HG03139 (cell line): ENCODE measurements at regions not wholly inside any gene's neighbourhood (a gene's known extent, or its start where the extent isn't known, plus 50 kb on each side); places are given as distances from the start of the nearest gene placed in this dataset.
A peak's percentile ranks its signal among the peaks of the same experiment; 100 is the strongest.
"Not testable (repeated sequence)": the region's sequence is repeated elsewhere in the genome, so short reads cannot be mapped to it uniquely, and the experiment has no call there.

Experiments
- ATAC-seq: cut with Tn5 transposase; IDR thresholded peaks from one replicate; pipeline ENCODE4 v1.9.1; 2021; ENCODE audit not compliant: unreplicated experiment

DNA sequence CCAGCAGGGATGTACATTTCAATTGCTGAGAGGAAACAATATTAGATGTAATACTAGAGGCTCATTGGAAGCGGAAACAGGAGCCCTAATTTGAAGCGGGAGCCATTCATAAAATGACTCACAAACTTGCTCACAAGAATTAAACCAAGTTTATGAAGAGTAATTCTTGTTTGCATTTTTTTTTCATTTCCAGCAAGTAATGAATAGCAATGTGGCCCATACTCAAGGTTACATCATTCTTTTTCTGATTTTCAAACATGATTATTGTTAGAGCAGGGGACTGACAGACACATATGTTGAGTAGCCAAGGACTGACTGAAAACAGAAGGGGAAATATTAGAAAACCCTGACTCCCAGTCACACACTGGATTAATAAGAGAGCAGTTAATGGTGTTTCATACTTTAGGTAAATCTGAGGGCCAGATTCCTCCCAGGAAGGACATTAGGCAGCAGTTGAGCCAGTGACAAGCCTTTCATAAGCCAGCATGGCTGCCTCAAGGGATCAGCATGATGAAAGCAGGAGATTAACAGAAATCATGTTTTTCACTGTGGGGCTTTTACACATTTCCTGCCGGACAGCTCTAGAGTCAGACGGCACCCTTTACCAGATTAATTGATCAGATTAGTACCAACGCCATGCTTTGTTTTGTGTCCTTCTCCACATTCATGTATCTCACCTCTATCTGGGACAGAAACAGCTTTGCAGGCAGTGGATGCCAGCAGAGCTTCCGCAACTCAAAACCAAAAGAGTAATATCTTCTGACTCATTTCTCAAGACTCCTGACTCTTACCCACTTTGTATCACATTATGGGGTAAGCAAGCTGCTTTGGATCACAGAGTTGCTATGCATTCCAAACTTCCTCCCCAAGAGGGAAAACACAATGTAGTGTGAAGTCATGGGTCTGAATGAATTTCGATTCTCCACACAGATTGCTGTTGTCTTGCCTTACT, 831.6 kb downstream of the KCNA4 start:
- ATAC-seq, result no peak

DNA sequence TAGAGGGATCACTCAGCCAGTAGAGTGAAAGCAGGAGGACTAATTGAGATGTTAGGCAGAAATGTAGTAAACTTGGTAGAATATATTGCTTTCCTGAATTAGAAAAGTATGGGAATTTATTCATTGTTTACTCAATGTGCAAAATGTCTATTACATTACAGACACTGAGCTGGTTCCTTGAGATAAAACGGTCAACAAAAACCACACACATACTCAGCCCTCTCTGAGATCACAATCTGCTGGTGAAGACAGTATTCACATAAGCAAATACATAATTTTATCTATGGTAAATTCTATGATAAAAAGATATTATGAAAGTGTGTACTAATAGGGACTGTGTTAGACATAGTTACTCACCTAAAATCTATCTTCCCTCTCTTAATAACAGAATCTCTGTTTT, 833.5 kb downstream of the KCNA4 start:
- no peak for ATAC-seq

DNA sequence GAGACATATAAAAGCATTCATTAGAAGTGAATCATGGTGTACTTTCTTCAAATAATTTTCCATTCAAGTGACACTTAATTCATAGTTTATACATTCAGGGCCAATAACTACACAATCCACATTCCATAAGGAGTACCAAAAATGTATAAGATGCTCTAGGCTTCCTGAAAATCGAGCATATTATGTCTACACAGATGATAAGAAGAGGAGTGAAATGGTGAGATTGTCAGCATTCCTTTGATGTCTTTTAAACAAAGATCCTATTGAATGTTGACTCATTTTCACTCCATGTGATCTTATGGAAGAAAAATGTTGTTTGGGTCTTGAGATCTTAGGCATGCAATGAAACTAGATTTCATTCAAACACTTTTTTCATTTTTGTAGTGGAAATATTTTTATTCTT, 843.2 kb downstream of the KCNA4 start:
- no peak for ATAC-seq

DNA sequence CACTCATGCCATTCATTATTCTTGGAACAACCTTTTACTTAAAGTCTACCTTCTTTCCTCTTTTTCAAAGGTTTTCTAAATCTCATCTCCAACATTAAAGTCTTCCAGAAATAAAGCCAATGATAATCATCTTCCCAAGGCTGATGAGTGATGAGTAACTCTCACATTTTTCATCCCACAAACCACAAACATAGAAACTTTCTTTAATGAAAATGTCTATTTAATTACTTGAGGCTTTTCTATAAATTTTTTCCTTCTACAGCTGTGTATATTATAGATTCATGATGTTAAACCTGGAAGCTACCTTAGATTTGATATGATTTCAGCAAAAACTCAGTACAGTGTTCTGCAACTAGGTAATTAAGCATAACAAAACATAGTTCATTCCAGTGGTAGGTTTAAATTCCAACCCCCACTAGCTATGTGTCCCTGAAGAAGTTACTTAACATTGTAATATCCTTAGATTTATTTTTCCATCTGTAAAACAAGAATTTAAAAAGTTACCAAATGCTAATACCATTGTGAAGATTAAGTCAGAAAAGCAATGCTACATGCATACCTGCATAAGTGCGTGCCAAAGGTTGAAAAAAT, 845.4 kb downstream of the KCNA4 start:
- ATAC-seq, result no peak

DNA sequence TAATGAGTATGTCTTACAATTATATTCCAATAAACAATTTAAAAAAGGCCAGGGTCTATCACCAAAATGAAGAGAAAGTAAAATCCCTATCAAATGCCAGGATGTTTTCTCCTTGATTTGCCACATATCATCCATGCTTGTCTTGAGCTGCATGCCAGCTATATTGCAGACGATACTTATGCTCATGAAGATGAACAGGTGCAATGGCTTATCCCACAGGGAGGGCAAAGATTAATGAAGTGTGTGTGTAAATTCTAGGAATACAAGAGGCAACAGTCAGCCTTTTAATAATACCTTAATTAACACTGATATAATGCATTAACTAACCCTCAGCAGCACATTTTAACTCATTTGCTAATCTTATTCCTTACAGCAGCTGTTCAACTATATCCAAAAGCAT, 850.5 kb downstream of the KCNA4 start:
- no peak for ATAC-seq

DNA sequence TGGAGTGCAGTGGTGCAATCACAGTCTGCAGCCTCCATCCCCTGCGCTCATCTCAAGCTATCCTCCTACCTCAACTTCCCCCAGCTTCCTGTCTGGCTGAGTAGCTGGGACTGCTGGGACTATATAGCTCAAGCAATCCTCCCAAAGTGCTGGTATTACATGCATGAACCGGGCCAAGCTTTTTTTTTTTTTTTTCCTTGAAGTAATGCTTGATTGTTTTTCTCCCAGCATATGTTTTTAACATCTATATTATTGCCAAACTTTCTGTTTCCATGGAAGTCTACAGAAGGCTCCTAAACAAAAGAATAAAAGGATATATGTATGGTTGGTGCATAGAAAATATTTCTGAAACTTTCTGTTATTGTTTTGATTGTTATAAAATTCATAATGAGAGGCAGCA, 853.6 kb downstream of the KCNA4 start:
- no peak for ATAC-seq

DNA sequence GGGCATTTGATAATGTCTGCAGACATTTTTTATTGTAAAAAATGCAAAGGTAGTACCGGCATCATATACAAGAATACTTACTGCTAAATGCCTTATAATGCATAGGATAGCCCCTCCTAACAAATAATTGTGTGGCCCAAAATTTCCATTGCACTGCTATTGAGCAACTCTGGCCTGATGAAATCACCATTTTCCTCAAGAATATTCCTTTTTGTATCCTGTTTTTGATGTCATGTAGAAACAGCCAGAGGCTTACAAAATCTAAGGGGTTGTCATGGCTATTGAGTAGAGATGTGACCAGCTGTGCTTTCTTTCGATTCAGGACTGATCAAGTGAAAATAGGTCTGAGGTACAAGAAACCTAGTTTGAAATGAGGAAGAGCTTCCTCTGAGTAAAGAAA, 854.3 kb downstream of the KCNA4 start:
- no peak for ATAC-seq

DNA sequence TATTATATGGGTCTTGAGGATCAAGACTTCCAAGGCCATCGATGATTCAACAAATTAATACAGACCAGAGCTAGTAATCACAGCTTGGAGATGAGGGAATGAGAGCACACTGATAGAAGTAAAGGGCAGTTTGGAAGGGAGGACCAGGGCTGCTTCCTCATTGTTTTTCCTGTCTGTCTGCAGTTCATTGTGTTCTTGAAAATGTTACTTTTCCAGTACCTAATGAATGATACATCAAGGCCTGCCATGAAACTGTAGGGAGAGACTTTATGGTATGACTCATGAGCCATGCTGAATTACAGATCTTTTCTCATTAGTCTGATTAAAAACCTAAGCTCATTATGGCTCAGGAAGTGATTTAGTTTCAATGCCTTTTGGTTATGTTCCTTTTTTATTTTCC, 855.6 kb downstream of the KCNA4 start:
- ATAC-seq, result no peak

DNA sequence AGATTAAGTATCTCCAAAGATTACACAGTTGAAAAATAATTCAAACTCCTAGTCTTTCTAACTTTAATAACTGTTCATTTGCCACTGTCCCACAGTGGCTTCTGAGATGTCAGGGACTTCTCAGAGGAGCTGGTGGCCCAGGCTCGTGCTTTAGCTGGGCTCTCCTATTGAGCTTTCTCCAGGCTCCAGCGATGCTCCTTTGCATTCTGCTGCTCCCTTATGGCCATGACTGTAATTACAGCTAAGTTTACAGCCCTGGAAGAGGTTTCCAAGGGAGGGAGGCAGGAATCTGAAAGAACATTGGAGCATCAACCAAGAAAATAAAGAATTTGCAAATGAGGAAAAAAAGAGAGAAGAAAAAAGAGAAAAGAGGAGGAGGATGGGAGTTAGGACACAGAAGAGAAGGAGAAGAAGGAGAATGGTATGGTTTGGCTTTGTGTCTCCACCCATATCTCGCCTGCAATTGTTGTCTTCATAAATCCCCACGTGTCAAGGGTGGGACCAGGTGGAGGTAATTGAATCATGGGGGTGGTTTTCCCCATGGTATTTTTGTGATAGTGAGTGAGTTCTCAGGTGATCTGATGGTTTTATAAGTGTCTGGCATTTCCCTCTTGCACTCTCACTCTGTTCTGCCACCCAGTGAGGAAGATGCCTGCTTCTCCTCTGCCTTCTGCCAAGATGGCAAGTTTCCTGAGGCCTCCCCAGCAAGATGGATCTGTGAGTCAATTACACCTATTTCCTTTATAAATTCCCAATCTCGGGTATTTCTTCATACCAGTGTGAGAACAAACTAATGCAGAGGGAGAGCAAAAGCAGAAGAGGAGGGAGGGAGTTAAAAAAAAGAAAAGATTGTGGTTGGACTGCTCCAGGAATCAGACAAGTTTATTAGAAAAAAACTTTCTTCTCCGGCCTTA, 857.0 kb downstream of the KCNA4 start:
- peak; percentile 82 for ATAC-seq

DNA sequence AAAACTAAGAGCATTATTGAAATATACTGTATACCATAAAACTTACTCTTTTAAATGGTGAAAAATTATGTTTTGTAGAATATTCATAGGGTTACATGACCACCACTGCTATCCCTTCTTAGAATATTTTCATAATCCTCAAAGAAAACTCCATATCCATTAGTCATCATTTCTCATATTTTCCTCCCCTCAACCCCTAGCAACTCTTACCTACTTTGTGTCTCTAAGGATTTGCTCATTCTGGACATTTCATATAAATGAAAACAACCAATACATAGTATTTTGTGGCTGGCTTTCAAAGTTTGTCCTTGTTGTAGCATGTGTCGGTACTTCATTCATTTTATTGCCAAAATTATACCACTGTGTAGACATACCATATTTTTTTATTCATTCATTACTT, 863.8 kb downstream of the KCNA4 start:
- ATAC-seq, result no peak

DNA sequence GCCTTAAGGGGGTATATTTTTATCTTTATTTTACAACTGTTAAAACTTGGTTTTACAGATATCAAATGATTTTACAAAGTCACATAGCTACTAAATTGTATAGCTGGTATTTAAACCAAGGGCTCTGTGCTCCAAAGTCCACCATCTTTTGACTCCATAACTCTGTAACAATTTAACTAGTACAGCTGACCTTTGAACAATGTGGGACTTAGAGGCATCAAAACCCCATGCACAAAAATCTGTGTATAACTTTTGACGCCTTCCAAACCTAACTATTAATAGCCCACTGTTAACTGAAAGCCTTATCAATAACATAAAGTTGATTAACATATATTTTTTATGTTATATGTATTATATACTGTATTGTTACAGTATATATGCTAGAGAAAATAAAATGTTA, 874.3 kb downstream of the KCNA4 start:
- not testable (repeated sequence) for ATAC-seq

DNA sequence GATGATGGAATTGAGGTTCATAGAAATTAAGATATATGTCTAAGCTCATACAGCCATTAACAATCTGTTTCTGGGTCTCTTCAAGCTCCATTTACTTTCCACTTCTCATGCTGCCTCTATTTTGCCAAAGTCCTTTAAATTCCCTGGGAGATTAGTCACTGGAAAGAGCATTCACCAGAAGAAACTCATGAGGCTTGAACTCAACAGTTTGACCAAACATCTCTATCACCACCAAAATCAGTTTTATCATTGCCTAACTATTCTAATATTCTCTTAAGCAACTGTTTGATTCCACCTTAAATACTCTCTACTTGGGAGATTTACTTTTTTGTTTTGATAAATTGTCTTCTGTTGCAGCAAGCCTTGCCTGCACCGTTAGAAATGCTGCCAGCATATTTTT, 881.3 kb downstream of the KCNA4 start:
- ATAC-seq, result no peak

DNA sequence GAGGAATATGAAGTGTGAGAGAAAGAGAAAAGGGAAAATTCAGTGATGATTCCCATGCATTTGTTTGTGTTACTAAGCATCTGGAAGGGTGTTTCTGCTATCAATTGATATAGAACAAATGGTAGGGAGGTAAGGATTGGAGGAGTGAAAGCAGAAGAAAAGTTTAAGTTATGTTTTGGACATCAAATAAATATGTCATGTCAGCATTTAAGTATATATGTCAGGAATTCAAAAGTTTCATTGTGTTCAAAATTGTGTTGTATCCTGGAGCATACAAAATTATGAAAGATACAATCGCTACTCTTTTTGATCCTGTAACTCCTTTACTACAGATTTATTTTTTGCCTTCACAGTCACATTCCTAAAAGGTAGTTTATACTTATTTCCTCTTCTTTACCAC, 885.8 kb downstream of the KCNA4 start:
- no peak for ATAC-seq

DNA sequence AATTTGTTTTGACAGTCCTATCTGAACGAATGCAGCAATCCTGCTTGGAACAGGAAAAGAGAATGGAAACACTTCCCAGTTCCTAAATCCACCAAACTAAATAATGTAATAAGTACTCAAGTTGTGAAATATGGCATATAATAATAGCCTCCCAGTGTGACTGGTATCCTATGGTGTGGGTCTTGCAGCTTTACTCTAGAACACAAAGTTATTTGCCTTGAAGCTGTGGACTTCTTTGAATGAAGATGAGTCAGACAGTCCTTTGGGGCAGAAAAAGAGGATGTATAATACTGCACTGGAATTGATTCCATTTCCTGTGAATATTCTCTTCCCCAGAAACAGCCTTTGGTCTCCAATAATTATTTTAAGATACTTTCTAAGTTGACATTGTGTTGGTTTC, 887.0 kb downstream of the KCNA4 start:
- ATAC-seq, result no peak

DNA sequence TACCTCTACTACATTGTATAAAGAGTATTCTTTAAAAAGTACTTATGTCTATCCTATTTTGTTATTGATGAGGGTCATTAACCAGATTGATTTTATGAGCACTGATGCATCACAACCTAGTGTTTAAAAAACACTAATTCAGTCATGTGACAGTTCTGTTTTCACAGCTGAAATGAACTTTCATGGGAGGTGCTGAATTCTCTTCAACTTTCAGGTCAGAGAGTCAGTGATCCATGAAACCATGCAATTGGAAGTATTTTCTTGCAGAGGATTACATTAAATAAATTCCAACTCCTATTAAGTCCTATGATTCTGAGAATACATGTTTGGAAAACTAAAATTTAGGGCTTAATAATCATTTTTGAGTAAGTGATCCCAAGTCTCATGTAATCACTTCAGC, 889.4 kb downstream of the KCNA4 start:
- ATAC-seq, result no peak

DNA sequence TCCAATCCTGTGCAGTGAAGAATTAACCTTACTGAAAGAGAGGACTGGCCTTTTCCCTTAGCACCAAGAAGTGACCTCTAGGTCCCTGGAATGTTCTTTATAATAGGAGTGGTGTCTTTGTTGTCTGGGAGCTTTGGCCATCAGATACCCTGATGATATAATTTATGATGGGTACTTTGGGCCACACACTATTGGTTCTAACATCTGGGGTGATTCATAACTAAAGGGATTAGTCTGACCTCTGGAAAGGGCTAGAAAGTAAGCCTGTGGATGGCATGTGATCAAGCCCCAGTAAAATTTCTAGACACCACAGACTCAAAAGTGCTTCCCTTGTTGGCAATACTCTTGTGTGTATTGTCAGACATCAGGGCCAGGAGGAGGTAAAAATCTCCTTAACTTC, 891.2 kb downstream of the KCNA4 start:
- no peak for ATAC-seq

DNA sequence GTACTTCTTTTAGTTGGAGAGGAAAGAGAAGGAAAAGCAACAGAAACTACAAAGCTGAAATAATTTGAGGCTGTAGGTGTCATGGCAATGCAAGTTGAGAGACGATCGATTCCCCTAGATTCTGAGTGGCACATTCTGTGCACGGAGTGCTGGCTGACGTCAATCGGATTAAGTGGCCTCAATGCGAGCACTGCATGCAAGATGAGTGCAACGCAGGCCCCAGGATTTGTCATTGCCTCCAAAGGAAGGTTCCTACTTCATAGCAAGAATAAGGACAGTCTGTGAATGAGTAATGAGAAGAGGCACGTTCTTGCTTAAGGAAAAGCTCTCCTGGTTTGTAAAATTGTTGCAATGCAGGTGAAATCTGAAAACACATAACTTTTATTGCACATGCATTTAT, 892.4 kb downstream of the KCNA4 start:
- ATAC-seq, result no peak

DNA sequence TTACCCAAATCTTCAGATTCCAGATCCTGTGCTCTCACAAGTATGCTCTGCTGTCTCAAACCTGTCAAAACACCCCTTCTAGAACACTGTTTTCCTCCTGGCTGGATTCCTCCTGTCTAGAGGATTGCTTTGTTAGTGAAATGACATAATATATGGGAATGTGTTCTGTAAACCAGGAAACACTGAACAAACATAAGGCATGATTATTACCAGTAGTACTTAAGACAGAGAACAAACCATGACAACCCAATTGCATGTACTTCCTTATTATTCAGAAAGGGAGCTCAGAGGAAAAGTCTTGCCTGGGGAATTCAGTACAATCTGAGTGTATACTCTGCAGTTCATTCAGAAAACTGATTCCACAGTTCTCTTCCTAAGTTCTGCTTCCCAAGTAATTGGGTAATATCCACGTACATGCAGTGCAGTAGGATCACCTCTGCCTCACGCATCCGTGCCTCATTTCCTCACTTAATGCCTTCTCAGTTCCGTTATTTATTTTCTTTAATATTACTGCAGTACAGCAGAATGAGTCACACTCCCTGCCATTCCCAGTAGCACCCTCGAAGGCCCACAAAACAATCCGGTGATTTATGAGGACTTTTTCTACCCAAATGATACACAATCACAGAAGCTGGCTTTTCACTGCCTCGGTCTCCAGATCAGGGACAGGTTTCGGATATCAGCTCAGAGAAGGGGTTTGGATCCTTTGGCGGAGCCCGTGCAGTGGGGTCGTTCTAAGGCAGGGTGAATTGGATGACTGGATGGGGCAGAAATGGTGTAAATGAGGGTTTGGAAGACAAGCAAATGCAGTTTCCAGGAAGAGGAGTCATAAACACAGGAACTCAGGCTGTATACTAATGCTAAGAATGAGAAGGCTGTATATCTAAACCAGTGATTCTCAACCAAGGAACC, 896.9 kb downstream of the KCNA4 start:
- no peak for ATAC-seq

DNA sequence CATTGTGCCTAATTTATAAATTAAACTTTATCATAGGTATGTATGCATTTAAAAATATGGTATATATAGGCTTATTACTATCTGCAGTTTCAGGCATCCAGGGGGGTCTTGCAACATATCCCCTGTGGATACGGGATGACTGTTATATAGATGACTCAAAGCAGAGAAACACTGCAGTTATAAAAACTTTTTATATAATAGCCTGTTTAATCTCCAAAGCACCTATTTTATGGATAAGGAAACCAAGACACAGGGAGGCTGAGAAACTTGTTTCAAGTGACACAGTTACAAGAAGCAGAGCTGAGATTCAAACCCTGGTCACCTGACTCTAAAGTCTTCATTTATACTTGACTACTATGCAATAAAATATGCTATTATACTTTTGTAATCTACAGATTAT, 897.7 kb downstream of the KCNA4 start:
- ATAC-seq, result no peak

DNA sequence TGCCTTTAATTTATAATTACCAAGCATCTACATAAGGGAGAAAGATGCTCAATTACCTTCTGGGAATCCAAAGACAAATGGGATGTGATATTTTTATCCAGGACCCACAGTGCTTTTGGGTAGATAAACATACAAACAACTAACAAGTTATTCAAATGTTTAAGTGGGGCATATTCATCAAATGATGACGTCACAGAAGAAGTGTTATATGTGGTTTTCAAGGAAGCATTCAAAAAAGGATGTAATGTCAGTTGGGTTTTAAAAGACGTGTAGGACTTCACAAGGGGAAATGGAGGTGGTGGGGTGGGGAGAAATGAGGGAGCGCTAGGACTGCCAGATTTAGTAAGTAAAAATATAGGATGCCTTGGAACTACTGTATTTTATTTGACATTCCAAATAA, 915.9 kb downstream of the KCNA4 start:
- ATAC-seq, result no peak

DNA sequence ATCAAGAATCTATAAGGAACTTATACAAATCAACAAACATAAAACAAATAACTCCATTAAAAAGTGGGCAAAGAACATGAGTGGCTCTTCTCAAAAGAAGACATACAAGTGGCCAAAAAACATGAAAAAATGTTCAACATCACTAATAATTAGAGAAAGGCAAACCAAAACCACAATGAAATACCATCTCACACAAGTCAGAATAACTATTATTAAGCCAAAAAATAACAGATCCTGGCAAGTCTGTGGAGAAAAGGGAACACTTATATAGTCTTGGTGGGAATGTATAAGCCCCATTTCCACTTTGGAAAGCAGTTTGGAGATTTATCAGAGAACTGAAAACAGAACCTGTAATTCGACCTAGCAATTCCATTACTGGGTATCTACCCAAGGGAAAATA, 921.0 kb downstream of the KCNA4 start:
- ATAC-seq, result no peak
